ENCODE measurements at regions not wholly inside any gene's neighbourhood (a gene's known extent, or its start where the extent isn't known, plus 50 kb on each side); places are given as distances from the start of the nearest gene placed in this dataset.
"Not testable (repeated sequence)": the region's sequence is repeated elsewhere in the genome, so short reads cannot be mapped to it uniquely, and the experiment has no call there.

DNA sequence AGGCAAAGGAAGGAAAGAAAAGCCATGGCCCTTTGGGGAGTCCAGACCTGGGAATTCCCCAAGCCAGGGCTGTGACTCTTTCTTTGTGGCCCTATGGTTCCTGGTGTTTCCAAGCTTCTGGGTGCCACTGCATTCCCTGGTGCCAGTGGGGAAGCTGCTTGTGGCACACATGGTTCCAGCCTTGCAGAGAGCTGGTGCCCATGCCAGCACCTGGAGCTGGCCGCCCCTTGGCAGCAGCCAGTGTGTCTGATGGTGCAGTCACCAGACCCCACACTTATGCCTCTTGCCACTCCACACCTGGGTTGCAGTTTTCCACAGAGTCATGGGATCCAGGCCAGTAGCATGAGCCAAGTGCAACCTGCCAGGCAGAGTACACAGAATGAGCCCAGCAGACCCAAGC is 1495.3 kb upstream of the NUDT12 start:
- DNase-seq = no peak

DNA sequence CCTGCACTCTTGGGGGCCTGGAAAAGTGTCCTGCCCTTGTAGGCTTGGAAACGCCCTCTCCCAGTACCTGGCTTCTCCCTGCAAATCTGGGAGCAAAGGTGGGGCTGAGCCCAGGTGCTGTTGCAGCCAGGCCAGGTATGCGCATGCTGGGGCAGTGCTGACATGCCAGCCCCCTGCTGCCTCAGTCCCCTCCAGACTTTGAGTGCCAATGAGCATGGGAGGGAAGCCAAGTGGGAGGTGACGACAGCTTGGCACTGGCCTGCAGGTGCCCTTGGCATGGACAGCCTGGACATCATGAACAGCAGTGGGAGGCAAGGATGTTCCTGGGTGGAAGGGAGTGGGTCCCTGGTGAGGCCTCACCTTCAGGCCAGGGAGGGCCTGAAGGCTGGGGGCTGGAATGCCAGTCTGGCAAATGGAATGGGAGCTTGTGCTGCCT is 1494.4 kb upstream of the NUDT12 start:
- no peak for DNase-seq

- DNase-seq = no peak
These were observed 1491.8 kb upstream of the NUDT12 start for GRCh38 chr5:105054406-105054805.

- DNase-seq = no peak
These were observed 1480.0 kb upstream of the NUDT12 start for GRCh38 chr5:105042623-105043022.

DNA sequence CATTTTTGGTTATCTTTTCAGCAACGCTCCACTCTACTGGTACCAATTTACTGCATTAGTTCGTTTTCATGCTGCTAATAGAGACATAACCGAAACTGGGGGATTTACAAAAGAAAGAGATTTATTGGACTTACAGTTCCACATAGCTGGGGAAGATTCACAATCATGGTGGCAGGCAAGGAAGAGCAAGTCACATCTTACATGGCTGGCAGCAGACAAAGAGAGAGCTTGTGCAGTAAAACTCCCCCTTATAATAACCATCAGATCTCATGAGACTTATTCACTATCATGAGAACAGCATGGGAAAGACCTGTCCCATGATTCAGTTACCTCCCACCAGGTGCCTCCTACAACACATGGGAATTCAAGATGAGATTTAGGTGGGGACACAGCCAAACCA is 1474.2 kb upstream of the NUDT12 start:
- not testable (repeated sequence) for DNase-seq

- no peak for DNase-seq
These were observed 1471.8 kb upstream of the NUDT12 start for GRCh38 chr5:105034401-105034763.

- no peak for DNase-seq
These were observed 1471.2 kb upstream of the NUDT12 start for GRCh38 chr5:105033637-105034400.

DNA sequence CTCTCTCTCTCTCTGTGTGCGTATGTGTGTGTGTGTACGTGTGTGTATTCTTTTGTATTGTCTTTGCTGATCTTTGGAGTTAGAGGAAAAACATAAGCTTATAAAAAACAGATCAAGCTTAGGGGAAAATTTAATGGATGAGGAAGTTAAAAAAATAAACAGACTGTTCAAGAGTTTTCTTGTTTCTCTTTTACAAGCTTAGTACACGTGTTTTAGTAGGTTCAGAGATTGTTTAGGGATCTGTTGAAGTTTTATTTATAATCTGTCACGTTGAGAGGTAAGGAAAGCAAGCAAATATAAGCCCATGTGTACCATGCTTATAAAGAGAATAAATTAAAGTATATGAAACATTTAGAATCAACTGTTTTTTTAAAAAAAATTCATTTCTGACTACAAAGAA is 1470.3 kb upstream of the NUDT12 start:
- DNase-seq = no peak

- DNase-seq = no peak
These were observed 1467.6 kb upstream of the NUDT12 start for GRCh38 chr5:105030153-105030552.

- no peak for DNase-seq
These were observed 1452.5 kb upstream of the NUDT12 start for GRCh38 chr5:105015098-105015497.

DNA sequence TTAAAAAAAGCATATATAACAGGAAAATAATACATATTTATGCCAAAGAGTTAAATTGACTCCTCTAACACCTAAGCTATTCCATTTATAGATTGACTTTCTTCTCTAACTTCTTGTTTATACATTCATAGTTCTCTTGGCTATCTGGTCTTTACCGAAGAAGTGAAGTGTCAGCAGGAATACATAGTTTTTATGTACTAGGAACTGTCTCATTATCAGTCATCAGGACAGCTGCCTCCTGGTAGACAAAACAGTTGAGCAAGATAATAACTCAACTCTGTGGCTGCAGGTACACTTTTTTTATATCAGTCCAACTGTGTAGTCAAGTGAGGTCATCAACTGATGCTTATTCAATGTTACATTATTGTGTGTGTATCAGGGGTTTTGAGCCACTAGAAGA is 1436.0 kb upstream of the NUDT12 start:
- DNase-seq = no peak

- DNase-seq = no peak
These were observed 1435.6 kb upstream of the NUDT12 start for GRCh38 chr5:104998169-104998568.

- no peak for DNase-seq
These were observed 1424.5 kb upstream of the NUDT12 start for GRCh38 chr5:104987074-104987473.

- no peak for DNase-seq
These were observed 1414.9 kb upstream of the NUDT12 start for GRCh38 chr5:104977529-104977928.

GRCh38 chr5:104967806-104968410 is 1405.3 kb upstream of the NUDT12 start:
- DNase-seq = no peak

DNA sequence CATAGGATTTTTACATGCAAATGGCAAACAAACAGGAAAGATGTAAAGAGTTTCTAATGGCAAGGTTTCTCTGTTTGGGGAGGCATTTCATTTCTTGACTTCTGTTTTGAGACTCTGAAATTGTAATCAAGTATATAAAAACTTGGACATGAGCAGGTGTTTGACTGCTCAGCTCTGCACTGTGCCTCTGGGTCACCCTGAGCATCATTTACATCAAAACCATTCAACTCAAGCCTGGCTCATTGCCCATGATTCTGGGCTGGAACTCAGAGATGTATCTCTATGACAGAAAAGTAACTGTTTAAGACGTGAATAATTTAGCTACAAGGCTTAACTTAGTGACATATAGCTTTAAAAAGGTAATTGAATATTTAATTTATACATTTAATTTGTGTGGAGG is 1402.4 kb upstream of the NUDT12 start:
- DNase-seq = no peak

GRCh38 chr5:104955479-104955878 is 1392.9 kb upstream of the NUDT12 start:
- no peak for DNase-seq

GRCh38 chr5:104952876-104953275 is 1390.3 kb upstream of the NUDT12 start:
- no peak for DNase-seq

DNA sequence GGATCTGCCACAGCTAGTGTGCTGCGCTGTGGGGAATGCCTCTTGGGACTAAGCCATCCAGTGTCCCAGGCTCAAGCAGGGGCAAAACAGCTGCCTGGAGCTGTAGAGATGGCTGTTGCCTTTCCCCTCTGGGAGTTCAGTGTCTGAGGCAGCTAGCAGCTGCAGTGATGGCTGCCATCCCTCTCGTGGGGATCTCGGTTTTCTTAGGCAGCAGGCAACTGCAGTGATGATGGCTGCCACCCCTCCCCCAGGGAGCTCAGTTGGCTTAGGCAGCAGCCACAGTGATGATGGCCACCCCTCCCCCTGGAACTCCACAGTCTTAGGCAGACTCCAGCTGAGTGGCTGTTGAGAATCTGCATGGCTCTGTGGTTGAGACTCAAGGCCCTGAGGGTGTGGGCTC is 1389.2 kb upstream of the NUDT12 start:
- DNase-seq = no peak

- no peak for DNase-seq
These were observed 1384.5 kb upstream of the NUDT12 start for GRCh38 chr5:104947076-104947475.

DNA sequence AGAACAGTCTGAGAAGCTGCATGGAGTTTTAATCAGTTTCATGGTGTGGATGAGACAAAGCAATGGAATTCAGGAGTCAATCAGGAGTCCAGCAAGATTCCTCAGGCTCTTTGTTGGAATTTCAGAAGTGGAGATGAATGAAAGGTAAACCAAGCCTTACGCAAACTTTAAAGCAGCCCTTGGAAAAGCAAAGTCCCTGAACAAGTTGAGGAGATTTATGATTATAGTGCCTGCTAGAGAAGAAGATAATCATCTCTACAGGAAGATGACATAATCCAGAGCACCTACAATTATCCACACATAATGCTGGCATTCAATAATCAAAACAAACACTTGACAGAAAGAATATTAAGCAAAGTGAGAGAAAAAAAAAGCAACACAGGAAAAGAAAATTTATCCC is 1380.1 kb upstream of the NUDT12 start:
- DNase-seq = no peak

GRCh38 chr5:104941030-104941645 is 1378.5 kb upstream of the NUDT12 start:
- no peak for DNase-seq

DNA sequence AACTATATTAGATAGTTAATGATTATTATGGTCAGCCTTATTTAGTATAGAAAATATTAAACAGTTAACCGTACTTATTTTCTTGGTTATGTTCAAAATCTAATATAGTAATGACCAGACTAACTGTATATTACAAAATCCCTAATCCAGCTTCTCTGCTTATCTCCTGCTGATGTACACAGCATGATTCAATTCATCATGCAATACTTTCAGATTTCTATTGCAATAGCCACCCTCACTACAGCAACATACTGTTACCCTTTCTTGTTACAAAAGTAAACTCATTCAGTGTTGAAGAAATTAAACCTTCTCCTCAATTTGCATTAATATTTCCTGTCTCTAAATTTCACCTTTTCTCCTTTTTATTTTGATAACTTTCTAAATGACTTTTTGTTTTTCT is 1375.0 kb upstream of the NUDT12 start:
- DNase-seq = no peak

- no peak for DNase-seq
These were observed 1369.8 kb upstream of the NUDT12 start for GRCh38 chr5:104932431-104932830.

Measured in RPMI8226 (cell line).